BLaER1 treated with 17β-estradiol and CSF1 and Interleukin-3, amounts not matched to agents 10 nM and 100 nM (cell line): ENCODE measurements at regions not wholly inside any gene's neighbourhood (a gene's known extent, or its start where the extent isn't known, plus 50 kb on each side); places are given as distances from the start of the nearest gene placed in this dataset.

Experiments
- H3K27ac ChIP-seq, 11 experiments: shearing (Covaris generic); formaldehyde crosslinking; 2 replicates each; pipeline ENCODE4 v1.8.1; 2022
- H3K27me3 ChIP-seq, 11 experiments: shearing (Covaris generic); formaldehyde crosslinking; 2 replicates each; pipeline ENCODE4 v1.8.1; 2022
- H3K36me3 ChIP-seq, 11 experiments: shearing (Covaris generic); formaldehyde crosslinking; 2 replicates each; pipeline ENCODE4 v1.8.1; 2022
- H3K4me1 ChIP-seq, 10 experiments: shearing (Covaris generic); formaldehyde crosslinking; 2 replicates each; pipeline ENCODE4 v1.8.1; 2022
- H3K4me2 ChIP-seq, 11 experiments: shearing (Covaris generic); formaldehyde crosslinking; 2 replicates each; pipeline ENCODE4 v1.8.1; 2022
- H3K4me3 ChIP-seq, 10 experiments: shearing (Covaris generic); formaldehyde crosslinking; 2 replicates each; pipeline ENCODE4 v1.8.1; 2022
- H3K9ac ChIP-seq, 11 experiments: shearing (Covaris generic); formaldehyde crosslinking; 2 replicates each; pipeline ENCODE4 v1.8.1; 2022
- H3K9me3 ChIP-seq, 11 experiments: shearing (Covaris generic); formaldehyde crosslinking; replicated peaks in 1 of 11; 2 replicates each; pipeline ENCODE4 v1.8.1; 2022
- H4K20me1 ChIP-seq, 11 experiments: shearing (Covaris generic); formaldehyde crosslinking; 2 replicates each; pipeline ENCODE4 v1.8.1; 2022
- Cebpa-rat ChIP-seq, 11 experiments: shearing (Covaris generic); IDR thresholded peaks; 2 replicates each; pipeline ENCODE4 v1.8.1; 2022

GRCh38 chr13:103833294-103833852 is 767.2 kb upstream of the SLC10A2 start:
- no peaks in the 10 kb centered on the region for H4K20me1 ChIP-seq
- peaks cover 10 to 38% (median 25%) of the 10 kb centered on the region in 11 experiments; a peak in 20 of 22 replicates for H3K9me3 ChIP-seq
- H3K4me1 ChIP-seq: peaks cover 0 to 23% (median 4%) of the 10 kb centered on the region in 10 experiments; a peak in 8 of 20 replicates
- no peak overlapping the region for H3K4me3 ChIP-seq
- H3K36me3 ChIP-seq: no peaks in the 10 kb centered on the region
- no peaks in the 10 kb centered on the region for H3K27me3 ChIP-seq
- H3K27ac ChIP-seq: peak overlapping the region in 1 of 11 experiments; percentile 48; a peak in 1 of 22 replicates
- H3K9ac ChIP-seq: no peak overlapping the region
- no peak for TF ChIP-seq Cebpa-rat (IDR thresholded peaks at IDR 0.05)
- peak overlapping the region in 3 of 11 experiments; percentile 29 to 44 (median 44); a peak in 4 of 22 replicates for H3K4me2 ChIP-seq

GRCh38 chr13:103815619-103816018 is 749.4 kb upstream of the SLC10A2 start:
- Histone ChIP-seq H3K27me3 (no peaks in the 10 kb centered on the region), H3K9me3 (peaks cover 0 to 12% (median 9%) of the 10 kb centered on the region in 11 experiments; a peak in 15 of 22 replicates), H3K4me3 (no peak overlapping the region), H3K9ac (no peak overlapping the region), H3K4me2 (peak overlapping the region in 2 of 11 experiments; percentile 16 to 58; a peak in 2 of 22 replicates), H3K36me3 (no peaks in the 10 kb centered on the region), H4K20me1 (no peaks in the 10 kb centered on the region), H3K4me1 (peaks cover 0 to 14% (median 0%) of the 10 kb centered on the region in 10 experiments; a peak in 4 of 20 replicates), H3K27ac (no peak overlapping the region)
- no peak for TF ChIP-seq Cebpa-rat (IDR thresholded peaks at IDR 0.05)

- no peak overlapping the region for H3K9ac ChIP-seq
- TF ChIP-seq Cebpa-rat (IDR thresholded peaks at IDR 0.05): no peak
- H3K27me3 ChIP-seq: no peaks in the 10 kb centered on the region
- no peak overlapping the region for H3K27ac ChIP-seq
- no peaks in the 10 kb centered on the region for H4K20me1 ChIP-seq
- no peaks in the 10 kb centered on the region for H3K36me3 ChIP-seq
- H3K4me3 ChIP-seq: no peak overlapping the region
- H3K4me2 ChIP-seq: no peak overlapping the region
- H3K4me1 ChIP-seq: peaks cover 0 to 14% (median 0%) of the 10 kb centered on the region in 10 experiments; a peak in 4 of 20 replicates
- peaks cover 0 to 19% (median 9%) of the 10 kb centered on the region in 11 experiments; a peak in 15 of 22 replicates for H3K9me3 ChIP-seq
Measured at GRCh38 chr13:103812971-103813370, 746.8 kb upstream of the SLC10A2 start.

DNA sequence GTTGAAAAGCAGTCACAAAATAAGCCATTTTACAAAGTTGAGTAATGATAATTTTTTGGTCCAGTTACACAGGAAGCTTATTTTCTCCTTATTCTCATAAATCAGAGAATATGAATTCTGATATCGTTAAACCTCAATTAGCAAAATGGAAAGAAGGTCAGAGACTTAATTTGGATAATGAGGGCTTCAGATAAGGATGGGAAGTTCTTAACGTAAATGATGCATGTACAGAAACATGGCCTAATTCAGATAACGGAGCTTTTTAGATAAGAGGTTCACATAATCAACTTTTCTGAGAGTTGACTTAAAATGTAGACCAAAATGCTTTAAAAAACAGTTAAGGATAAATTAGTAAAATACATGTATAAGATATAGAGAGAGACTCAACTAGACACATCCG is 746.3 kb upstream of the SLC10A2 start:
- H3K4me2 ChIP-seq: no peak overlapping the region
- H3K36me3 ChIP-seq: no peaks in the 10 kb centered on the region
- H3K27ac ChIP-seq: no peak overlapping the region
- no peaks in the 10 kb centered on the region for H4K20me1 ChIP-seq
- H3K4me1 ChIP-seq: peaks cover 0 to 14% (median 0%) of the 10 kb centered on the region in 10 experiments; a peak in 4 of 20 replicates
- no peak overlapping the region for H3K9ac ChIP-seq
- no peak for TF ChIP-seq Cebpa-rat (IDR thresholded peaks at IDR 0.05)
- H3K27me3 ChIP-seq: no peaks in the 10 kb centered on the region
- H3K9me3 ChIP-seq: peaks cover 0 to 21% (median 9%) of the 10 kb centered on the region in 11 experiments; a peak in 15 of 22 replicates
- H3K4me3 ChIP-seq: no peak overlapping the region

- no peak overlapping the region for H3K4me2 ChIP-seq
- H3K4me1 ChIP-seq: peaks cover 0 to 4% (median 0%) of the 10 kb centered on the region in 10 experiments; a peak in 3 of 20 replicates
- H3K9me3 ChIP-seq: peaks cover 0 to 21% (median 9%) of the 10 kb centered on the region in 11 experiments; a peak in 15 of 22 replicates
- no peaks in the 10 kb centered on the region for H3K27me3 ChIP-seq
- no peak overlapping the region for H3K27ac ChIP-seq
- no peaks in the 10 kb centered on the region for H4K20me1 ChIP-seq
- TF ChIP-seq Cebpa-rat (IDR thresholded peaks at IDR 0.05): no peak
- H3K4me3 ChIP-seq: no peak overlapping the region
- no peak overlapping the region for H3K9ac ChIP-seq
- H3K36me3 ChIP-seq: no peaks in the 10 kb centered on the region
Measured at GRCh38 chr13:103810026-103810425, 743.8 kb upstream of the SLC10A2 start.

GRCh38 chr13:103805771-103806170 is 739.6 kb upstream of the SLC10A2 start:
- Histone ChIP-seq H3K27me3 (no peaks in the 10 kb centered on the region), H3K27ac (no peak overlapping the region), H3K9ac (no peak overlapping the region), H4K20me1 (no peaks in the 10 kb centered on the region), H3K9me3 (peaks cover 0 to 9% (median 0%) of the 10 kb centered on the region in 11 experiments; a peak in 3 of 22 replicates), H3K4me3 (no peak overlapping the region), H3K4me2 (no peak overlapping the region), H3K36me3 (no peaks in the 10 kb centered on the region), H3K4me1 (no peaks in the 10 kb centered on the region)
- TF ChIP-seq Cebpa-rat (IDR thresholded peaks at IDR 0.05): no peak

DNA sequence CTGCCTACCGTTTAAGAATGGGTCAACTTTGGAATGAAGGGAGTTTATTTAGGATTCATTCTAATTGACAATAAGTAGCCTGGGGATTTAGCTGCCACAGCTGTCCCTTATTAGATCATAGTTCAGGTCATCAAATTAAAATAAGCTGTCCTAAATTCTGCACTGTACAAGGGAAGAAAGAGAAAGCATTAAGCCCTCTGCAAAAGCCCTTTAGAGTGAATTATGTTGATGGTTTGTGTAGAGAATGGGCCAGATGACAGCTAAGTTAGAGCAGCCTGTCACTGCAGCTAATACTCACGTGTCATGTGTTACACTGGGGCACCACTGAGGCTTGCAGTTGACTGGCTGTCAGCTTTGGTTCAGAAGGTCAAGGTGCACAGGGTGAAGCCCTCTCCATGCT is 737.1 kb upstream of the SLC10A2 start:
- Histone ChIP-seq H3K27ac (no peak overlapping the region), H3K4me1 (no peaks in the 10 kb centered on the region), H3K4me3 (no peak overlapping the region), H3K36me3 (no peaks in the 10 kb centered on the region), H3K4me2 (no peak overlapping the region), H3K9ac (no peak overlapping the region), H3K9me3 (peaks cover 0 to 6% (median 0%) of the 10 kb centered on the region in 11 experiments; a peak in 3 of 22 replicates), H3K27me3 (no peaks in the 10 kb centered on the region), H4K20me1 (no peaks in the 10 kb centered on the region)
- TF ChIP-seq Cebpa-rat (IDR thresholded peaks at IDR 0.05): no peak

GRCh38 chr13:103799028-103799427 is 732.8 kb upstream of the SLC10A2 start:
- TF ChIP-seq Cebpa-rat (IDR thresholded peaks at IDR 0.05): no peak
- Histone ChIP-seq H3K27ac (no peak overlapping the region), H3K9me3 (no peaks in the 10 kb centered on the region), H3K9ac (no peak overlapping the region), H3K36me3 (no peaks in the 10 kb centered on the region), H3K4me1 (no peaks in the 10 kb centered on the region; a peak in 1 of 20 replicates), H3K4me2 (no peak overlapping the region), H3K4me3 (no peak overlapping the region), H4K20me1 (no peaks in the 10 kb centered on the region), H3K27me3 (no peaks in the 10 kb centered on the region)

DNA sequence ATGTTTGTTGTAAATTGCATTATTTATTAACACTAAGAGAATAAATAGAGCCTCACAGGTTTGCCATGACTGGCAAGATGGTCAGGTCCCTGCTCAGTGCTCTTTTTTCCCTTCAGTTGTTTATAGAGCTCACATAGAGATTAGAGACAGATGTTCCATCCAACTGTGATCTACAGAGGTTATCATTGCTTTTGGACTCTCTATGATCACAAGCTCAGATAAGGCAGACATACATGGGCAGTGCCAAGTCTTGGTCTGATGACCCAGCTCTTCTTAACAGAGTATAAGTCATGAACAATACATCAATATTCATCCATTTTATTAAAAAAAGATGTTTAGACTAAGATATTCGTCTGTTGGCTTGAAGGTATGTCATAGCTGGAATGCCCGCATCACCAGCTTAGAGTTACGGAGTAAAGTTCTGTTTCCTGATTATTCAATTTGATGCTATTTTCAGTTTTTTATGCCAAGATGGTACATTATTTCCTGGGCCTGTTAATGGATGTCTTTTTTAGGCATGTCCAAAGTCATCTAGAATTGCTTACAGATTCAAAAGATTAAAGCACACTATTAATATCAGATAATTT is 729.8 kb upstream of the SLC10A2 start:
- Histone ChIP-seq H3K9ac (no peak overlapping the region), H3K36me3 (no peaks in the 10 kb centered on the region), H3K27ac (no peak overlapping the region), H3K27me3 (no peaks in the 10 kb centered on the region), H3K4me3 (no peak overlapping the region), H3K9me3 (peaks cover 0 to 8% (median 0%) of the 10 kb centered on the region in 11 experiments; a peak in 4 of 22 replicates), H4K20me1 (no peaks in the 10 kb centered on the region), H3K4me1 (no peaks in the 10 kb centered on the region; a peak in 1 of 20 replicates), H3K4me2 (no peak overlapping the region)
- no peak for TF ChIP-seq Cebpa-rat (IDR thresholded peaks at IDR 0.05)
